Panc1 (cell line): ENCODE measurements at regions not wholly inside any gene's neighbourhood (a gene's known extent, or its start where the extent isn't known, plus 50 kb on each side); places are given as distances from the start of the nearest gene placed in this dataset.

ENCODE experiments used
- CTCF ChIP-seq: fragments of 450-650 bp; IDR thresholded peaks from 2 replicates; pipeline ENCODE4 v1.5.1; 2017; ENCODE audit warnings: mild to moderate bottlenecking
- POLR2AphosphoS5 ChIP-seq: IDR thresholded peaks from 2 replicates; pipeline ENCODE4 v1.6.1; 2012; ENCODE audit warnings: mild to moderate bottlenecking, low read depth, low read length, moderate library complexity
- REST ChIP-seq, 2 experiments: IDR thresholded peaks; 2 replicates each; pipeline ENCODE4 v1.6.1; 2011 to 2012; ENCODE audit warnings: low read depth in 2 of 2, control low read depth in 1 of 2, low read length in 1 of 2, mild to moderate bottlenecking in 1 of 2, moderate library complexity in 1 of 2; ENCODE audit not compliant: insufficient read depth in 1 of 2
- SIN3A ChIP-seq: IDR thresholded peaks from 2 replicates; pipeline ENCODE4 v1.6.1; 2012; ENCODE audit warnings: low read depth, mild to moderate bottlenecking, low read length, moderate library complexity, borderline replicate concordance; ENCODE audit not compliant: insufficient read depth
- TCF7L2 ChIP-seq: IDR thresholded peaks from 2 replicates; pipeline ENCODE4 v1.6.1; 2011; ENCODE audit warnings: mild to moderate bottlenecking, low read depth, low read length, inconsistent platforms

DNA sequence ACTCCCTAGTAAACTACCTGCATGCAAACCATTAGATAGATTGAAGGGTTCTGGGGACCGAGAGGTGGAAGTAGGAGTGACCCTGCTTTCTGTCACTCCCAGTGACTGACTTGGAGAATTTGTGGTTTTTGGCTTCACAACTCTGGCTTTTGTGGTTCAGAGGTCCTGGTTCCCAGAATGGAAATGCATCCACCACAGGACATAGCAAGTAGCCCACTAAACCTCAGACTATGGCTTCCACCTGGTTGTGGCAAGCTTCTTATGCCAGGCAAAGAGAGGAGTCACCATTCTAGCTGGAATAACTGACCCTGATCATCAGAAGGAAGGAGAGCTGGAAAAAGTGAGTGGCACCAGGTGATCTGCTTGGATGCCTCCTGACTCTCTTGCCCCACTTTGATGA is 162.4 kb upstream of the TMEM260 start:
- no peak for TF ChIP-seq CTCF
- TF ChIP-seq REST (IDR thresholded peaks at IDR 0.05; ENCODE audit: insufficient read depth in 1 of 2, low read depth in 2 of 2, low read length in 1 of 2): no peak
- TF ChIP-seq POLR2AphosphoS5: no peak
- TF ChIP-seq SIN3A: no peak
- TF ChIP-seq TCF7L2: no peak
